Activated CD4-positive, alpha-beta T cell treated with anti-CD3 and anti-CD28 coated beads, Interleukin-2, Interleukin-6, amounts not matched to agents 100 ng/mL and 50 ng/mL, durations not matched to agents 16 hours and 8 hours (primary cell): ENCODE measurements at regions not wholly inside any gene's neighbourhood (a gene's known extent, or its start where the extent isn't known, plus 50 kb on each side); places are given as distances from the start of the nearest gene placed in this dataset.

Experiments used
- DNase-seq: peaks from one replicate; pipeline ENCODE4 v3.0.0-alpha.2; 2020

DNA sequence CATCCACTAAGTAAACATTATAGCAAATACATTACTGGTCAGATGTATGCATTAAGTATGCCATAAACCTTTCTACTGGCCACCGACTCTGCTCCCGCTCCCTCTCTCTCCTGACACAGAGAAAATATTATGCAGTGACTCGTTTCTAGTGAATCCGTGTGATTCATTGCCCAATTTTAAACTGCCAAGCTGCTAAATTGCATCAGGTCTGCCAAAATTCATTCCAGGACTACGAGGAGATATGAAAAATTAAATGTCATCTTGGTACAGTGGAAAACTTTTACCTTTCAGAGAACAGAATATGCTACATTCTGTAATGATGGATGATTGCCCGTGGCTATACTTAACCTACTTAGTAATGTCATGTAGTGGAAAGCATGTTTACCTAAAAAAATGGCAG, 368.8 kb upstream of the TSHZ3 start:
- DNase-seq: no peak

DNA sequence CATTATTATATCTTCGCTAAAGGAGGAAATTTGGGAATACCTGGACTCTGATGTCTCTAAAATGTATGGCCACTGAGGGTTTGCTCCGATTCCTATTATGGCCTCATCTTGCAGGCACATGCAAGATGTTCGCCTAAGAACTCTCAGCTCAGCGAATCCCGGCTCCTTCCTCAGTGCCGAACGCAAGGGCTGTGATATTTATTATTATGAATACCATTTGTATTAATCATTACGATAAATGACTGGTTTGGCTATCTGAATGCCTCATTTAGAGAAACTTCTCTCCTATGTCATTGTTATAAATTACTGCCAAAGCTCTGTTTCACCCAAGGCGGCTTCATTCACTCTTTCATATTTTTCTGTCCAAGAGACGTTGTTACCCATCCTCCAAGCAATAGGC, 369.7 kb upstream of the TSHZ3 start:
- no peak for DNase-seq

DNA sequence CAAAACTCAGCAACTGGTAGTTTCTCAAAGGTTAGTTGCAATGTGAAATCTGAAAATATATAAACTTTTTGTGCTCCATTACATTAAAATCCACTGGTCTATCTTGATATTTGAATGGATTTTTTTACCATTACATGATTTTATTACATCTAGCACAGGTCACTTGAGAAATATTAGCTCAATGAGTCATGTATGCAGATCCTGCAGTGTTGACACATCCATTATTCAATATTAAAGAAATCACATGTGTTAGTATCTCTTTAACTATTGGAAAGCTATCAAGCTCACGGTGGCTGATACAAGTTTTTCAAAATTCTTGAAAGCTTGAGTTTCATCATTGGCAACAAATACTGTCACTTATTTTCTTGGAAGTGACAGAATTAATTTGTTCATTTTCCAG, 373.9 kb upstream of the TSHZ3 start:
- no peak for DNase-seq

DNA sequence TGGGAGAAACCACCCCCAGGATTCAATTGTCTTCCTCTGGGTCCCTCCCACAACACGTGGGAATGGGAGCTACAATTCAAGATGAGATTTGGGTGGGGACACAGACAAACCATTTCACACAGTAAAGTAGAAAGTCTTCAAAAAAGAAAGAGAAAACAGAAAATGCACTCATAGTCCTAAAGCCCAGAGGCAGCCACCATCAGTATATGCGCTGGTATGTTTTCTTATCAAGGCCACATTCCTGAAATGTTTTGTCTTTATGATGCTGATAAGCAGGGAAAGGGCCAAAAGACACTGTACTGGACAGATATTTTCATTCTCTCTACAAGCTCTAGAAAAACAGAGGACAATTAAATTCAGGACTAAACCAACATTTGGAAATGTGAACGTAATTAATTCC, 375.8 kb upstream of the TSHZ3 start:
- DNase-seq: no peak

DNA sequence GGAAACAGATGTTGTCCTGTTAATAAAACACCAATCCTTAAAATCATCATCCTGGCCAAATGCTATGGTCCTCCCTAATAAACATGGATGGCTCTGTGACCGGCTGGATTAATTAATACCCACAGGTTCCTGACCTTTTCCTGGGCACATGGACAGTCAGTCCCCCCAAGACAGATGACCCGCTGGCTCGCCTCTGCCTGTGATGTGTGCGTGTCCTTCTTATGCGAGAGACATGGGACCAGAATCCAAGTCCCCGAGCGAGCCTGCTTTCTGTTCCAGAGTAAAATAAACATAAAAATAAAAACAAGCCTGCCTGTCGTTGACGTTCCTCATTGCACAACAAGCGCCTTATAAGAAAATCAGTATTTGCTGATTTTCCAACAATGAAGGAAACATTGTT, 378.3 kb upstream of the TSHZ3 start:
- no peak for DNase-seq

DNA sequence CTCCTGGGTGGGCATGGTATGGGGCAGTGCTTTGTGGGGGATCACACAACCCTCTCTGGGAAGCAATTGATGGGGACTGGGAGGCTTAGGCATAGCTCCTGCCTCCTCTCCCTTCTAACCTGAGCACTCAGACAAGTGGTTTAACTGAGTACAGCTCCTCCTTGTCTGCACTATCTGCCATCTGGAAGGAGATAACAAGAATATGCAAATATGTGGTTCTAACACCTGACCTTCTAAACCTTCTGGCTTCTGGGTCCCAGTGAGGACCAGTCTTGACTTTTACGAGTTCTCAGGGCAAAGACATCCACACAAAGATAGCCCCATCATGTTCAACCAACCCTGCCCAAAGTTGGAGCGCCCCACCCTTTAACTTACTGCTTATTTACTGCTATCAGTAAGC, 381.0 kb upstream of the TSHZ3 start:
- DNase-seq: no peak

DNA sequence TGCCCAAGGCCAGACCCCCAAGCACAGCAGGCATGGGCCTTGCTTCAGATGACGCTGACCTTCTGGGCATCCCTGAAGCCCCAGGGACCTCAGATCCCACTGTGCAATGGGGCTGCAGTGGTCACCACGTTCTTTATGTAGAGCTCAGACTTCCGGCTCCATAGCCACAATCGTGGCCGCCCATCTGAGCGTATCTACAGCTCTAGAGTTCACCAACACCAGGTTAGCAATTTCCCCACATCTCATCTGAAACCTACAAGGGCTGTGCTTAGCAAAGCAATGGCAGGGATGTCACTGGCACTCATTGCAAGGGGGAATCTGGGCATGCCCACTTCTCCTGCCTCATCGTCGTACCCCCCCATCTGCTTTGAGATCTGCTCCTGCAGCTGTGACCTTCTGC, 384.4 kb upstream of the TSHZ3 start:
- DNase-seq: no peak

DNA sequence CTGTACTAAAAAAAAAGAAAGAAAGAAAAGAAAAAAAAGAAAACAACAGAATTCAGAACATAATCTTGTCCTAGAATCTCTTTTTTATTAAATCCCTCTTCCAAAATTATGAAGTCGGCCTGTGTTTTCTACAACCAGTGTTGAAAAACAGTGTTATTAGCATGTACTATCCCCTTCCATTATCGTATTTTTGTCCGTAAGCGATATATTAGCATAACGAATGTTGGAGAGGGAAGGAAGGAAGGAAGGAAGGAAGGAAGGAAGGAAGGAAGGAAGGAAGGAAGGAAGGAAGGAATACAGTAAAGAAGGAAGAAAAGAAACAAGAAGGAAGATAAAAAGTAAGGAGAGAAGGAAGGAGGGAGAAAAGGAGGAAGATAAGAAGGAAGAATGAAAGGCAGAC, 393.0 kb upstream of the TSHZ3 start:
- no peak for DNase-seq

DNA sequence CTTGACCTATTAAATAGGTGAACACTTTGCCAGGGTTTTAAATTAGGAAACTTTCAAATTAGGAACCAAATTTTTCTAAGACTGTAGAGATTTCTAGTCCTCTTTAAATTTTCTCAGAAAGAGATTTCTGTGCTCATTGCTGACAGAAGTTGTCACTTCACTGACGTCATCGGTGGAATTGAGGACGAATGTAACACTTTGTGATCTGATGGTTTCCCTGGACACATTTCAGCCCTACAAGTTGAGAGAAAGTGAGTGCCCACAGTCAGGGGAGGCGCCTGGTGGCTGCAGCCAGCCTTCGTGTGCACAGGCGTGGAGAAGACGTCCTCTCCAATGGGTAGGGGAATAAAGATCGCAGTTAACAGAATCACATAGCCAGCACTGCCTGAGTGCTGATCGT, 396.5 kb upstream of the TSHZ3 start:
- no peak for DNase-seq

DNA sequence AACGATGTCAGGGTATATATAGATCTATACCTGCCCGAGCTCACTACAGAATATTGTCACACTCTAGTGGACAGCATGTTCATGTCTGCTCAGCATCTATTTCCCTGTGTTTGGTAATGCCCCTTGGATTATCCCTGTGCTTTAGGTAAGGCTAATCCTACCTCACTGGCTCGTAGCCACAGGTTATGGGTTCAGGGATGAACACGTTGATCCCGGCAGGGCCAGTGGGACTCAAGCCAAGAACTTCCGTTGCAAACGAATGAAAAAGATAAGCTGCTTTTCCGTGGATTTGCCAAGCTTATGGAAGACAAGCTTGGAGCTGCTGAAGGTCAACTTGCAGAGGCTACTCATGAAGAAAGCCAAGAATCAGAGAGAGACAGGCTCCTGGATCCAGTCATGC, 400.0 kb upstream of the TSHZ3 start:
- no peak for DNase-seq

DNA sequence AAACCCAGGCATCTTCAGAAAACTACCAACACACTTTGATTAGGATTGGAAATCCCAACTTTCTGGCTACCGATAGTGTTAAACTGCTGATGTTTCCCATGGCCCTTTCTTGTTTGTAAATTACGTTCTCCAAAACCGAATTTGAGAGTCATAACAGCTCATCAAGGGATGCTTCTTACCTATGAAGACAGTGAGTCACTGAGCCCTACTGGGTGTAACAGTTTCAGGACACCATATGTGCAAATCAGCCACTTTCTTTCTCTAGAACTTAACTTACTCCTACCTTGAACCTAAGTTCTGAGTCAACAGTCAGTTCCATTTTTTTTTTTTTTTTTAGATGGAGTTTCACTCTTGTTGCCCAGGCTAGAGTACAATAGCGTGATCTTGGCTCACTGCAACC, 410.1 kb upstream of the TSHZ3 start:
- no peak for DNase-seq

DNA sequence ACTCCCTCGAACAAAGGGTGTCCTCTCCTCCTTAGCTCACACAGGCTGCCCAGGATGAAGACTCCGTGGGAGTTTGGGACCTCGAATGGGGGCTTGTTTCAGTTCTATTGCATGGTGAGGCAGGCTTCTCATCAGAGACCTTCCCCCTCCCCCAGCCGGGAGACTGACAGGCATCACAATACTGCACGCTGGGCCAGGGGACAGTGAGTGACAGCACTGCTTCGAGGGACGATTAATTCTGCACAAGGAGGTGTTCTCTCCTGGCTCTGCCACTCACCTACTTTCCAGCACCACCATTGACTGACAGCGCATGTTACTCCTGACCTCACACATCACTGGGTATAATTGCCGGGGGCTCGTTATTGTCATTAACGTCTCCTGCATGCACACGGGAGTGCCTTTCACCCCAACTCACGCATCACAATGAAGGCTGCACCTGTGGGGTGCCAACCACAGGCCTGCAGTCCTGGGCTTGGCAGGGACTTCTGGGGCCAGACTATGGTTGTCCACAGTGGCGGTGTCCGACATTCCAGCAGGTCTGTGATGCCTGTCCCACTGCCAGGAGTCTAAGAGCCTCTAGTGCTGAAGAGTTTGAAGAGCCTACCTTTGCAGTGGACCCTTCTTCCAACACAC, 412.2 kb upstream of the TSHZ3 start:
- DNase-seq: no peak

DNA sequence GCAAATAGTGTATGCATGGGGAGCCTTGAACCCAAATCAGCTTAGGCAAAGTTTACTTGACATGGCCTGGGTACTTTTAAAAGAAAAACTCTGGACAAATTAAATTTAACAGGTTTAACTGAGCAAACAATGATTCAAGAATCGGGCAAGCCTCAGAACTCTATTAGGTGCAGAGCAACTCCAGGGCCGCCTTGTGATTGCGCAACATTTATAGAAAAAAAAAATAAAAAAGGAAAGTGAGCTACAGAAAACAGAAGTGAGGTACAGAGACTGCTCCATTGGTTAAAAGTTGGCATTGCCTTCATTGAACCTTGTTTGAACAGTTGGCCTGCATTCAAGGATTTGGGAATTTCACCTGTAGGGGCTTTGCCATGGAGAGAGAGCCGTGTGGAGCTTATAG, 421.0 kb upstream of the TSHZ3 start:
- DNase-seq: no peak

DNA sequence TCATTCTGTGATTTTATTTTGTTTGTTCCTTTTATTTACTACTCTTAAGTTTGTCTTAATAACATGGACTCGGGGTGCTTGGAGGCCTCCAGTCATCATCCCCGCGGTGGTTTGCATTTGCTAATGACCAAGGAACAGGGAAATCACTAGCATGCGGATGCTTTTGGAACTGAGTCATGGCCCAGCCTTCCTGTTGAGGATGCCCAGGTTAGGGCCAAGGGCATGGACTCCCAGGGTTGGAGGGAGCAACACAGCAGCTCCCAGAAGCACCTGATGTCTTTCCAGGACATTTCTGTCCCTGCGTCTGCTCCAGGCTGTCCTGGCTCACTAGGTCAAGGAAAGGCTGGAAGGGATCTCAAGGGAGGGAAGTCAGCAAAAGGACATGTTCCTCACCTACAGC, 423.7 kb upstream of the TSHZ3 start:
- DNase-seq: no peak

DNA sequence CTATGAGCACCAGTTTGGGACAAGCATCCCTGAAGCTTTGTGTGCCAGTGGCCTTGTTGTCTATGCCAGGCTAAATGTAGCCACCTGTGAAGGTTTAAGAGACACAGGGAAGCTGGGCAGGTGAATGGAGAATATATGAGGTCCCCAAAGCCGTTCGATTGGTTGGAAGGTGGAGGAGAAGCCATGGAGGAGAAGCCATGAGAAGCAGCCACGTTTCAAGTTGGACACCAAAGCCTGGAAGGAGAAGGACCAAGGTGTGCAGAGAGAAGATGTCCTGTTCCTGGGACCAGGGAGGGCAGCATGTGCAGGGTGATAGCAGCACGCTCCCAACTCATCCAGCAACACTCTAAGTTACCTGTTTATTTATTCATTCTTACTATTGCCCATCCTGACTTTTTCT, 432.3 kb upstream of the TSHZ3 start:
- DNase-seq: no peak

DNA sequence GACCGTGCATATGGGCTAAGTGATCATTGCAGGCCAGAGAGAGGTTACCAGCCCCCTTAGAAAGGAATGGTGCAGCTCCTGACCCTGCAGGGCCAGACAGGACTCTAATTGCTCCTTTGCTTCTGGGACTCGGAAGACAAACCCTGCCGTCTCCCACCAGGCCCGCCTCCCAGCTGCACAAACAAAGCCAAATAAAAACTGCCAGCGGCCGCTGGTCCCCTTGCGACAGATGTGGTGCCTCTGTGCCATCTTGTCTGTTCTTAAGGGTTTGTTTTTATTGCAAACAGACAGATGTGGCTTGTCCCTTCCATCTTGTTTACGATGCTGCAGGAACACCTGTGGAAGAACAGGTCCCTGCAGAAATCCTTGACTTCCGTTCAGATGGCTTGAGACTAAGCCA, 434.4 kb upstream of the TSHZ3 start:
- DNase-seq: no peak

DNA sequence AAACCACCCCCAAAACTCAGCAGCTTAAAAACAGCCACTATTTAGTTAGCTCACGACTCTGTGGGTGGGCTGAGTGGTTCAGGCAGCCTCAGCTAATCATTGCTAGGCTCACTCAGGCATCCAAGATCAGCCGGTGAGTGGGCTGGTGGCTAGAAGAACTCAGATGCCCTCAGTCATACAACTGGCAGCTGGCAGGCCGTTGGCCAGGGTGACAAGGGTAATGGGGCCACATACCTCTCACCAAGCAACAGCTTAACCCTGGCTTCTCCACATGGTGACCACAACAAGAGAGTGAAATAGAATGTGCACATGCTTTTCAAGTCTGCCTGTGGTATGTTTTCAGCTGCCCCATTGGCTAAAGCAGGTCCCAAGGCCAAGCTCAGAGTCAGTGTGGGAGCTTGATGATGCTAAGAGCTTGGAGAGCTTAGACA, 435.4 kb upstream of the TSHZ3 start:
- DNase-seq: no peak

DNA sequence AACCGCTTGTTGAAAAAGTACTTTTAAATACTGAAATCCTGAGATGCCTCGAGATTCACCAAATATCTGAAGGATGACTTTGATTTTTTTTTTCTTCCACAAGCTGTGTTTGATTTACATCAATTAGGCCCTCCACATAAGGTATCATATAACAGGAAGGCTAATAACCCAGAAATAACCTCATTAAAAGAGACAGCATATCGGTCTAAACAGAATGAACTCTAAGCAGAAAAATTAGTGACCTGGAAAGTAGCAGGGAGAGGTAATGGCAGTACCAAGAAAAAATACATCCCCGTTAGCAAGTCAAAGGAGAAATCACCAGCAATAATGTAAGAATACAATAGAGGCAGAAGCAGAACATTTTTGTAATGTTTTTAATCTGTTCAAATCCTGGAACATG, 452.4 kb upstream of the TSHZ3 start:
- DNase-seq: no peak

DNA sequence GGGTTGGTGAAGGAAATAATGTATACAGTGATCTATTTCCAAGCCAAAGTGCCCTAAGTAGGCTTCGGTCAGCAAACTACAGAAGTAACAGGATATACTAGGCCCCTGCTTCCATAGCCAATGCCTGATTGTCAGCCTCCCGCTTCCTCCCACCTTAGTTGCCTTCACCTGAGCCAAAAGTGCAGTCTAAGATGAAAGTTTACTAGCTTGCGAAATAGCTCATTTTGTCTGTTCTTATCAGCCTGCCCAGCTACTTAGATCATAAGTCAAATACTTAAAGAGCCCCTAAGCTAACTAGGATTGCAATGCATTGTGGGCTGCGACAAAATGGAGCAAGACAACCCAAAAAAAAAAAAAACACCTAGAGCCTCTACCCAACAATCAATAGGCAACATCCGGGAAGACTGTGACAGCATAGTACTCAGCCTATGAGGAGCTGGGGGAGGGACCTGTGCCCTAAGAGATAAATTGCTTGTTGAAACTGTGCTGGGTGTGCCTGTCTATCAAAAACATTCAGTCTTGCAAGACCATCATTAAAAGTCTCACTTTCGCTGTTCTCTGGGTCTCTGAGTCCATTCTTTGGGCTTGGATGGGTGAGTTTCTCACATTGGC, 454.7 kb upstream of the TSHZ3 start:
- no peak for DNase-seq

DNA sequence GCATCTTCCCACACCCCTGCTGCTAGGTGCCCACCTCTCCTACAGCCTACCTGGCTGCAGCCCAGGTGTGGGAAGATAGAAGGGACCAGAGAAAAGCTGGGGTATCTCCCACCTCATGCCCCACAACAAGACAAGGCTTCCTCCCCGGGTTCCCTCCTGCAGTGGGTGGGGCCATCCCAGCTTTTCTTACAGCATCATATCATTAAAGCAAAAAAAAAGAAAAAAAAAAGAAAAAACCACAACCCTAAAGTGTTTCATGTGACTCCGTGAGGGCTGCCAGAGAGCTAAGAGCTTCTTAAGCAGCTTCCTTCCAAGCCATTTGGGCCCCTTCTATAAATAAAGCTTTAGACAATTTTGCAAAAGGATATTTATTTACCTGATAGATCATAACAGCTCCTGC, 455.4 kb upstream of the TSHZ3 start:
- no peak for DNase-seq

DNA sequence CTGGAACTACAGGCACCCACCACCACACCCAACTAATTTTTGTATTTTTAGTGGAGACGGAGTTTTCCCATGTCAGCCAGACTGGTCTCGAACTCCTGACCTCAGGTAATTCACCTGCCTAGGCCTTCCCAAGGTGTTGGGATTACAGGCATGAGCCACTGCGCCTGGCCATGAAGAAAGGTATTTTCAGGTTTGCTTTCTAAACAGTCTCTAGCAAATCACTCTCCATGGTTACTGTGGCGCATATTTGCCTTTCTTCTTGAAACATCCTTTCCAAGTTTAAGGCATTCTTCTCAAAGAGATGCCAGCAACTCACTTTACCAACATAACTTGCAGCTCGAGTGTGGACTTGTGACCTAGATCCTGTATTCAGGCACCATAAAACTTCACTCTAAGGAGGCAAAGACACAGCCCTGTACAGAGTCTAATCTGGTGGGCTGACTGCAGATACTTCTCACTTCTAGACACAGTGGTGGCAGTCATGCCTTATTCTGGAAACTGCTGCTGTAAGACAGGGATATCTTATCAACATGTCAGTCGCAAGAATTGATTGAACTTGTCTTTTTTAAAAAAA, 461.4 kb upstream of the TSHZ3 start:
- no peak for DNase-seq

DNA sequence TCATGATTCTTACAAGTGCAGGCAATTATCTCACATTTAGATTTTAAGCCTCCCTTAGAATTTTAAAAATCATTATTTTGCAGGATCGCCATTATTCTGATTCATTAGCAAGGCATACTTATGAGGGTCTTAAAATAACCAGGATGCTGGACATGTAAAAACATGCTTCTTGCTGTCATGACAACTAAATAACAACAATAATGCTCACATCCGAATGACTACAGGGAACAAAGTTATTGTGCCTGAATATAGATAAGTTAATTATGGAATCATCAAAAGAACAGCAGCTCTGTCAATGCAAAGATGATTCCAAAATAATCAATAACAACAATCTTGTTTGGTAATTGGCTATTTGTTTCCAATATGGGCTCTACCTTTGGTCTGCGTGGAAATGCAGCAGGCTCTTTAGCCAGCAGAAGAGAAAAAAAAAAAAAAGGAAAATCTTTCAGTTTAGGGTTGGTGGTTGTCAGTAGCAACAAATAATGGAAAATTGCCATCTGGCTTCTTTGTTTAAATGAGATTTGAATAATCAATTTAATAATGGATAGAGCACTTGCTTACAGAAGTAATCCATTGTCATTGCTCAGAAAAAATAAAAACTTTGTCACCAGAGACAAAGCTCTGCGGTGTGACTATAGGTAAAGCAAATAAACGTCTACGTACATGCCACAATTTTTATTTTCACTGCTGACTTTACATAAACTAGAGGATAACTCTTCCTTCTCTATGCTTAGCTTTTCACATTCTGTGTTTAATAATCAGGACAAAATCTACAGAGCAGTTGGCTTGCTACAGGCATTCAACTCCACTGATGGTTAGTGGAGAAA, 468.9 kb upstream of the TSHZ3 start:
- DNase-seq: no peak

DNA sequence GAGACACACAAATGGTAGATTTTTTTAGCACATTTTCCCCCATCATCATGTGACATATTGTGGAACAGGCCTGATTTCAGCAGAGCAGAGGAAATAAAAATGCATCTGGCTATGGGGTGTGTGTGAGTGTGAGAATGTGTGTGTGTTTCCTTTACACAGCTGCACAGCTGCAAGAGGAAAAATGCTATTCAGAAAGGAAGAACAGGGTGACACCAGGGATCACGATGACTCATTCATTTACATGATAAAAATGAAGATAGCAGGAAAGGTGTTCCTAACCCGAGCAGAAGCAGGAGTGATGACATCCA, 469.5 kb upstream of the TSHZ3 start:
- no peak for DNase-seq

DNA sequence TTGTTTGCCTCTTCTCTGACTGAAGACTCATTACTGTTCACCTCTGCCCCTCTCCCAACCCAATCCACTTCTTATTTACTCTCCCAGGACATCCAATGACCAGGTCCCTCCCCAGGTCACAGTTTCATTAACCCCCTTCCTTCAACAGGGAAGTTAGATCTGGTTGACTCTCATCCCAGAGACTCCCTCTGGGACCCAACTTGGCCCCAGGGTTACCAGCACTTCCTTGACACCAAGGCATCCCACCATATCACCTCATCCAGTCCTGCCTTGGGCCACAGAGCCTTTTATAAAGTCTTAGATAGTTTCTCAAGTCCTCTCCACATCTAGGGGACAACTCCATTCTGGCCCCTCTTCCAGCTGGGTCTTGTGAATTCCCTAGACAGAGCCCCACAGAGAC, 470.6 kb upstream of the TSHZ3 start:
- no peak for DNase-seq
